Iris pigment epithelial cell (primary cell): ENCODE measurements at regions not wholly inside any gene's neighbourhood (a gene's known extent, or its start where the extent isn't known, plus 50 kb on each side); places are given as distances from the start of the nearest gene placed in this dataset.

Experiments
- DNase-seq: peaks from one replicate; pipeline ENCODE4 v3.0.0-alpha.2; 2011; ENCODE audit warnings: low read depth

DNA sequence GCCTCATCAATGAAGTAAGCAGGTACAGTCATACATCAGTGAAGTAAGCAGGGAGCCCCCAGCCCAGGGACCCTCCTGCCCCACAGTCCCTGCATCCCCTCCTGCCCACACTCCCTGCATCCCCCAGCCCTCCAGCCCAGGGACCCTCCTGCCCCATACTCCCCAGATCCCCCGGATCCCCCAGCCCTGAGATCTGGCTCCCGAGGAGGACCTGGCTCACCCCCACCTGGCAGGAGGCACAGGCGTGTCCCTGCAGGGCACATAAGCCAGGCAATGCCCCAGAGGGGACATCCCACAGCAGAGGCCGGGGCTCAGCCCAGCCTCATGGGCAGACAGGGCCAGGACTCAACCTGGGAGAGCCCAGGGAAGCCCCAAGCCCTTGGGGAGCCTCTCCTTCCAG, 53.6 kb upstream of the TPM4 start:
- no peak for DNase-seq

DNA sequence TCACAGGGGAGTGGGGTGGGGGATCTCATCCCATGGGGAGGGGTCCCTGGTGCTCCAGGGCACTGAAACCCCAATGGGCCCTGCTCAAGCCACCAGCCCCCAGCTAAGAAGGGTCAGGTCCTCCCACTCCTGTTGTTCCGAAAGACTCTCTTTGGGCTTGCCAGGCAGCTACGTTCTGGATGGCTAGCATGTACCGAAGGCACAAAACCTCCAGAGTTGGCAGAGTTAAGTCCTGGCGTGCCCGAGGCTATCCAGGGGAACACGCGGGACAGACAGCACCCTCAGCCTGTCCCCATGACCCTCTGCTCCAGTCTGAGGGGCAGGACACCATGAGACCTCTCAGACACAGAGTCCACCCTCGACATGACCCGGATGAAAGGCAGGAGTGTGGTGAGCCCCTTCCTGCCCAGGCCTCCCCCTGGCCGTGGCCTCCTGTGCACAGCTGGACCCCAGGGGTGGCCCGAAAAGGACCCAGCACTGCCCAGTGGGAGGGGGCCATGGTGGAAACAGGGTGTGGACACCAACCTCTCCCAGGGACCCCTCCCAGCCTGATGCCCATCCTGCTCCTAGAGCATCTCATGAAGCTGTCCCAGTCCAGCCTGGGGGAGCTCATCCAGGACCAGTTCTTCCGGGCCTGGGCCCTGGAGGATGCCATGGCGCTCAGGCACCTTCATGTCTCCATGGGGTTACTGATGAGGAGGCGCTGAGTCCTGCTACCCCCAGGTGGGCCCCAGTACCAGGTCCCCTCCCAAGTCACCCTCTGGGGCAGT, 53.0 kb upstream of the TPM4 start:
- no peak for DNase-seq

GRCh38 chr19:16024266-16025107, 51.8 kb upstream of the TPM4 start:
- no peak for DNase-seq

DNA sequence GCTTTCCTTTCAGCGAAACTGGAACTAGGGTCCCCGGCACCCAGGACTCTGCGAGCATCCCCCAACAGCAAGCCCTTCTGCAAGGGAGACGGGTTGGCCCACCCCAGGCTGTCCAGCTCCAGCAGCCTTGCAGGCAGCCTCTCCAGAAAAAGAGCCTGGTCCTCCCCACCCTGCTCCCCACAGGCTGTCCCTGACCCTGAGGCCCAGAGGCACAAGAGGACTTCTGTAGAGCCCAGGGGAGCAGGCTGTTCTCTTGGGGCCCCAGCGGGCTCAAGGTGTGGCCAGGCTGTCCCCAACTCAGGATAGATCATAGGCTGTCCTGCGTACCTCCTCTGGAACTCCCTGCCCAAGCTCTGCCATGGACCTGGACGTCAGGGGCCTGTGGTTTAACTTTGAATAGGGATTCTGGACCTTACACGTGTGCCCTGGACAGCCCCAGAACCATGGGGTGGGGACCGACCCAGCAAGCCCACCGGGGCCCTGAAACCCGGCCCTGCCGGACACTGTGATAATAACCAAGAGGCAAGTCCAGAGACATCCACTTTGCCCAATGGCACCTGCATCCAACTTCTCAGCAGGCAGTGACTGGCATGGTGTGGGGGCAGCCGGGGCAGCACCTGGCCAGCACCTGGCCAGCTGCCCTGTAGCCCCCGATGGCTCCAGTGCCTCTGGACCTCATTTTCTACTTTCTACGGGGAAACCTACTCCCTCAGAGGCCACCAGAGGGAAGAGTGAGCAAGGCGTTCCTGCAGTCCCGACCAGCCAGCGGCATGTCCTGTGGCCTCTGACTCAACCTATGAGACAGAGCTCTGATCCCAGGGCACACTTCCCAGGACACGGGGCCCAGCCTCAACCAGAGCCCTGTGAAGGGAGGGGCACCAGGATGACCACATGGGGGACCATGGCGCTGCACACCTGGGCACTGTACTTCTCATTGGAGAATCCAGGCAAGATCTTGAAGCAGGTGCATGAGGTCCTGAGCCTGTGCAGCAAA, 50.9 kb upstream of the TPM4 start:
- DNase-seq, result peak; percentile 68

DNA sequence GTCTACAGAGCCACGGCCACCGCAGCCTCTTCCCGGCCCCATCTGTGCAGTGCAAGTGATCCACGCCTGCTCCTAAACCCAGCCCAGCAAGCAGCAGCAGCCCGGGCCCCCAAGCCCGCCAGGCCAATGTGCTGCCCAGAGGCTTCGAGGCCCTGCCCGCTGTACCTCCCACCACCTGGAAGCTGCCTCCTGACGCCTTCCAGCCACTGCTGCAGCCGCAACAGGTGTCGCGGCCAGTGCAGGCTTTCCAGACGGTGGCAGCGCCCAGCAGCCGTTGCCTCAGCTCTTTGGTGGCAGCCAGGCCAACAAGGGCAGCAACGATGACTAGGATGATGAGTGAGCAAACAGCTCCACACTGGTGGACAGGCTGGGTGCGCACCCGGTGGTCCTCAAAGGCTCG, 50.2 kb upstream of the TPM4 start:
- no peak for DNase-seq
